ENCODE measurements at regions not wholly inside any gene's neighbourhood (a gene's known extent, or its start where the extent isn't known, plus 50 kb on each side); places are given as distances from the start of the nearest gene placed in this dataset.

DNA sequence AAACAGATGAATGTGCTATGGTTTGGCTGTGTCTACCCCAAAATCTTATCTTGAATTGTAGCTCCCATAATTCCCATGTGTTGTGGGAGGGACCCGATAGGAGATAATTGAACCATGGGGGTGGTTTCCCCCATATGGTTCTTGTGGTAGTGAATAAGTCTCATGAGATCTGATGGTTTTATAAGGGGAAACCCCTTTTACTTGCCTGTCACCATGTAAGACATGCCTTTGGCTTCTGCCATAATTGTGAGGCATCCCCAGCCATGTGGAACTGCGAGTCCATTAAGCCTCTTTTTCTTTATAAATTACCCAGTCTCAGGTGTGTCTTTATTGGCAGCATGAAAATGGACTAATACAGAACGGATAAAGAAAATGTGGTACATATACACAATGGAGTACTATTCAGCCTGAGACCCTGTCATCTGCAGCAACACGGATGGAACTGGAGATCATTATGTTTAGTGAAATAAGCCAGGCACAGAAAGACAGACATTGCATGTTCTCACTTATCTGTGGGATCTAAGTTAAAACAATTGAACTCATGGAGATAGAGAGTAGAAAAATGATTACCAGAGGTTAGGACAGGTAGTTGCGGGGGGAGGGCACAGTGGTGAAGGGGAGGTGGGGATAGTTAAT is 587.6 kb upstream of the NRP1 start:
- no peak for TF ChIP-seq POLR2AphosphoS5 (IDR thresholded peaks at IDR 0.05; ENCODE audit: low read depth, low read length)
- TF ChIP-seq, protein P1, sequence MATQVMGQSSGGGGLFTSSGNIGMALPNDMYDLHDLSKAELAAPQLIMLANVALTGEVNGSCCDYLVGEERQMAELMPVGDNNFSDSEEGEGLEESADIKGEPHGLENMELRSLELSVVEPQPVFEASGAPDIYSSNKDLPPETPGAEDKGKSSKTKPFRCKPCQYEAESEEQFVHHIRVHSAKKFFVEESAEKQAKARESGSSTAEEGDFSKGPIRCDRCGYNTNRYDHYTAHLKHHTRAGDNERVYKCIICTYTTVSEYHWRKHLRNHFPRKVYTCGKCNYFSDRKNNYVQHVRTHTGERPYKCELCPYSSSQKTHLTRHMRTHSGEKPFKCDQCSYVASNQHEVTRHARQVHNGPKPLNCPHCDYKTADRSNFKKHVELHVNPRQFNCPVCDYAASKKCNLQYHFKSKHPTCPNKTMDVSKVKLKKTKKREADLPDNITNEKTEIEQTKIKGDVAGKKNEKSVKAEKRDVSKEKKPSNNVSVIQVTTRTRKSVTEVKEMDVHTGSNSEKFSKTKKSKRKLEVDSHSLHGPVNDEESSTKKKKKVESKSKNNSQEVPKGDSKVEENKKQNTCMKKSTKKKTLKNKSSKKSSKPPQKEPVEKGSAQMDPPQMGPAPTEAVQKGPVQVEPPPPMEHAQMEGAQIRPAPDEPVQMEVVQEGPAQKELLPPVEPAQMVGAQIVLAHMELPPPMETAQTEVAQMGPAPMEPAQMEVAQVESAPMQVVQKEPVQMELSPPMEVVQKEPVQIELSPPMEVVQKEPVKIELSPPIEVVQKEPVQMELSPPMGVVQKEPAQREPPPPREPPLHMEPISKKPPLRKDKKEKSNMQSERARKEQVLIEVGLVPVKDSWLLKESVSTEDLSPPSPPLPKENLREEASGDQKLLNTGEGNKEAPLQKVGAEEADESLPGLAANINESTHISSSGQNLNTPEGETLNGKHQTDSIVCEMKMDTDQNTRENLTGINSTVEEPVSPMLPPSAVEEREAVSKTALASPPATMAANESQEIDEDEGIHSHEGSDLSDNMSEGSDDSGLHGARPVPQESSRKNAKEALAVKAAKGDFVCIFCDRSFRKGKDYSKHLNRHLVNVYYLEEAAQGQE (IDR thresholded peaks at IDR 0.05; ENCODE audit: insufficient read depth in 1 of 2, low read depth in 2 of 2, low read length in 2 of 2), result no peak

All from PFSK-1 (cell line).